GM19452 (cell line): ENCODE measurements at regions not wholly inside any gene's neighbourhood (a gene's known extent, or its start where the extent isn't known, plus 50 kb on each side); places are given as distances from the start of the nearest gene placed in this dataset.

Experiments
- ATAC-seq: cut with Tn5 transposase; IDR thresholded peaks from one replicate; pipeline ENCODE4 v1.9.1; 2021; ENCODE audit not compliant: unreplicated experiment

GRCh38 chr7:16235147-16236114 lies 185.9 kb downstream of the CRPPA start:
- ATAC-seq, result no peak

GRCh38 chr7:16234493-16235146 lies 186.7 kb downstream of the CRPPA start:
- no peak for ATAC-seq

GRCh38 chr7:16233517-16233916 lies 187.8 kb downstream of the CRPPA start:
- no peak for ATAC-seq

- ATAC-seq, result no peak
These were observed 189.1 kb downstream of the CRPPA start for GRCh38 chr7:16232273-16232672.

- no peak for ATAC-seq
These were observed 197.2 kb downstream of the CRPPA start for GRCh38 chr7:16223963-16224707.

- no peak for ATAC-seq
These were observed 208.7 kb downstream of the CRPPA start for GRCh38 chr7:16212610-16213009.

GRCh38 chr7:16212032-16212431 lies 209.3 kb downstream of the CRPPA start:
- ATAC-seq, result no peak

- no peak for ATAC-seq
These were observed 209.9 kb downstream of the CRPPA start for GRCh38 chr7:16211402-16211925.

- ATAC-seq, result no peak
These were observed 211.2 kb downstream of the CRPPA start for GRCh38 chr7:16210171-16210570.

- no peak for ATAC-seq
These were observed 214.0 kb downstream of the CRPPA start for GRCh38 chr7:16207321-16207720.

- ATAC-seq, result no peak
These were observed 215.9 kb downstream of the CRPPA start for GRCh38 chr7:16205466-16205865.

- ATAC-seq, result no peak
These were observed 216.4 kb downstream of the CRPPA start for GRCh38 chr7:16204953-16205352.

GRCh38 chr7:16203065-16203464 lies 218.3 kb downstream of the CRPPA start:
- no peak for ATAC-seq

- no peak for ATAC-seq
These were observed 219.0 kb downstream of the CRPPA start for GRCh38 chr7:16202303-16202702.

- no peak for ATAC-seq
These were observed 220.7 kb downstream of the CRPPA start for GRCh38 chr7:16200591-16200990.

- no peak for ATAC-seq
These were observed 227.7 kb downstream of the CRPPA start for GRCh38 chr7:16193631-16194030.

- ATAC-seq, result no peak
These were observed 232.2 kb downstream of the CRPPA start for GRCh38 chr7:16189026-16189715.

- ATAC-seq, result no peak
These were observed 234.2 kb downstream of the CRPPA start for GRCh38 chr7:16187131-16187530.

GRCh38 chr7:16178585-16178984 lies 242.8 kb downstream of the CRPPA start:
- no peak for ATAC-seq

GRCh38 chr7:16178092-16178491 lies 243.2 kb downstream of the CRPPA start:
- ATAC-seq, result no peak

GRCh38 chr7:16174253-16174652 lies 247.1 kb downstream of the CRPPA start:
- ATAC-seq, result no peak
